Panc1 (cell line): ENCODE measurements at regions not wholly inside any gene's neighbourhood (a gene's known extent, or its start where the extent isn't known, plus 50 kb on each side); places are given as distances from the start of the nearest gene placed in this dataset.

Experiments
- ATAC-seq: fragments of 200-7000 bp; cut with Tn5 transposase; 2 replicates; pipeline ENCODE4 v1.9.1; 2020; ENCODE audit warnings: mild to moderate bottlenecking, moderate library complexity
- BruUV-seq: library from RNA; stranded (reverse); fragments of 400-500 nt; replicated peaks from 2 replicates; lab custom pipeline; 2021; lab: Mats Ljungman, UMichigan
- CTCF ChIA-PET: fragments of 300-600 bp; sonication (Branson Sonifier 250); formaldehyde crosslinking; loops from one replicate; lab custom pipeline; 2022; ENCODE audit warnings: antibody characterized with exemption; lab: Charles Lee
- POLR2A ChIA-PET: fragments of 300-600 bp; sonication (Branson Sonifier 250); formaldehyde crosslinking; loops from one replicate; lab custom pipeline; 2022; ENCODE audit warnings: antibody characterized with exemption; lab: Charles Lee
- DNase-seq: peaks from one replicate; pipeline ENCODE4 v3.0.0-alpha.2; 2010; ENCODE audit warnings: low read depth, low spot score
- H3K27ac ChIP-seq: 2 replicates; pipeline ENCODE4 v1.5.1; 2011; ENCODE audit warnings: mild to moderate bottlenecking, low read length, inconsistent platforms
- H3K27me3 ChIP-seq: fragments of 200-500 bp; sonication (Bioruptor generic); 2 replicates; pipeline ENCODE4 v1.6.0; 2014; ENCODE audit warnings: low read length, inconsistent platforms; ENCODE audit not compliant: control insufficient read depth, insufficient read depth
- H3K36me3 ChIP-seq: fragments of 200-500 bp; sonication (Bioruptor generic); 2 replicates; pipeline ENCODE4 v1.5.1; 2014; ENCODE audit warnings: inconsistent platforms, mild to moderate bottlenecking, low read length, moderate library complexity; ENCODE audit not compliant: control insufficient read depth, insufficient read depth
- H3K4me1 ChIP-seq: 2 replicates; pipeline ENCODE4 v1.5.1; 2011; ENCODE audit warnings: inconsistent platforms, mild to moderate bottlenecking, low read length, moderate library complexity; ENCODE audit not compliant: control insufficient read depth, insufficient read depth
- H3K4me3 ChIP-seq, 2 experiments: 2 replicates each; pipeline ENCODE4 v1.5.1; 2011 to 2012; ENCODE audit warnings: low read depth in 2 of 2, low read length in 2 of 2, mild to moderate bottlenecking in 2 of 2, inconsistent platforms in 1 of 2, moderate library complexity in 1 of 2
- H3K9me3 ChIP-seq: fragments of 200-500 bp; sonication (Bioruptor generic); 2 replicates; pipeline ENCODE4 v1.5.1; 2014; ENCODE audit warnings: low read depth, mild to moderate bottlenecking, inconsistent platforms, low read length, moderate library complexity; ENCODE audit not compliant: control insufficient read depth, insufficient read depth
- CTCF ChIP-seq: fragments of 450-650 bp; IDR thresholded peaks from 2 replicates; pipeline ENCODE4 v1.5.1; 2017; ENCODE audit warnings: mild to moderate bottlenecking
- POLR2AphosphoS5 ChIP-seq: IDR thresholded peaks from 2 replicates; pipeline ENCODE4 v1.6.1; 2012; ENCODE audit warnings: mild to moderate bottlenecking, low read depth, low read length, moderate library complexity
- REST ChIP-seq, 2 experiments: IDR thresholded peaks; 2 replicates each; pipeline ENCODE4 v1.6.1; 2011 to 2012; ENCODE audit warnings: low read depth in 2 of 2, control low read depth in 1 of 2, low read length in 1 of 2, mild to moderate bottlenecking in 1 of 2, moderate library complexity in 1 of 2; ENCODE audit not compliant: insufficient read depth in 1 of 2
- SIN3A ChIP-seq: IDR thresholded peaks from 2 replicates; pipeline ENCODE4 v1.6.1; 2012; ENCODE audit warnings: low read depth, mild to moderate bottlenecking, low read length, moderate library complexity, borderline replicate concordance; ENCODE audit not compliant: insufficient read depth
- TCF7L2 ChIP-seq: IDR thresholded peaks from 2 replicates; pipeline ENCODE4 v1.6.1; 2011; ENCODE audit warnings: mild to moderate bottlenecking, low read depth, low read length, inconsistent platforms
- in situ Hi-C: cut with HindIII; loops from 2 replicates; pipeline ENCODE4 v1.10.0; 2016; ENCODE audit warnings: low sequenced_read_pairs, low pct_unique_long_range_greater_than_20kb
- intact Hi-C: fragments of 100-400 bp; cut with micrococcal nuclease; formaldehyde crosslinking; loops from one replicate; pipeline ENCODE4 v1.10.0; 2022; ENCODE audit not compliant: unreplicated experiment

DNA sequence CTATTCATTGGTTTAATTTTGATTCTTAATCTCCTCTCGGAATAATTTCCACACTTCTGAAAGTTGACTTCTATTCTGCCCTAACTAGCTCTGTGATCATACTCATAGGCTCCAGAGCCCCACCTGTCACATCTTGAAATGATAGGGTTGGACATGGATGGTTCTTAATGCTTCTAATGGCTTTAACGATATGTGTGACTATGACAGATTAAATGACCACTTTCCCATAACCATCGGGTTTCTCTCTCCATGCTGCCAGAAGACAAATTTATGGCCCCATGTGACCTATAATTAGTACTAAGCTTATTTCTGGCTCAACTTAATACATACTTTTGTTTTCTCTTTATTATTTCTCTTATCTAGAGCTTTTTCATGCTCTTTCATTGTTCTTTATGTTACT is 251.1 kb upstream of the TUT7 start:
- no peak overlapping the region for H3K27ac ChIP-seq
- no peaks in the 10 kb centered on the region for H3K36me3 ChIP-seq
- CTCF ChIA-PET: no interaction called here
- no peaks in the 10 kb centered on the region for H3K9me3 ChIP-seq
- TF ChIP-seq POLR2AphosphoS5: no peak
- no peak for TF ChIP-seq SIN3A
- no peaks in the 10 kb centered on the region for H3K27me3 ChIP-seq
- BruUV-seq: no TSS peak
- DNase-seq (no peak), ATAC-seq (no peak)
- in situ Hi-C loops (no loop called here), intact Hi-C loops (no loop called here)
- POLR2A ChIA-PET: no interaction called here
- H3K4me1 ChIP-seq: no peaks in the 10 kb centered on the region
- no peak overlapping the region for H3K4me3 ChIP-seq

DNA sequence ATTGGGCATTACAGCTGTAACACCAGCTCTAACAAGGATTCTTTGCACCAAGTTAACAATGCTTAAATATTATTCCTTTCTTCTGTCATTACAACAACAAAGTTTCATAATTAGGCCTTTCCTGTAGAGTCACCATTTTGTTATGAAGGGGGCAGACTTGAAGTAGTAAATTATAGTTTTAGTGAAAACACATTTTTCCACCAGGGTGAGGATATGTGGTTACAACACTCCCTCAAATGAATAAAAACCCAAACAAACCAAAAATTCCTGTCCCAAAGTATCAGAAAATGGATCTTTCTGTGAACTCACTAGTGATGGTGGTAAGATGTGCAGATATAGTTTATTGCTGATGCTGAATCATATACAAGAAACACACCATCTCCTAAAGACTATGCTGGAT is 250.5 kb upstream of the TUT7 start:
- in situ Hi-C loops: no loop called here
- H3K4me3 ChIP-seq: no peak overlapping the region
- no peaks in the 10 kb centered on the region for H3K27me3 ChIP-seq
- no peaks in the 10 kb centered on the region for H3K9me3 ChIP-seq
- CTCF ChIA-PET: no interaction called here
- intact Hi-C loops: no loop called here
- BruUV-seq: no TSS peak
- TF ChIP-seq REST (IDR thresholded peaks at IDR 0.05; ENCODE audit: insufficient read depth in 1 of 2, low read depth in 2 of 2, low read length in 1 of 2) (no peak), POLR2AphosphoS5 (no peak), TCF7L2 (no peak), SIN3A (no peak), CTCF (no peak)
- no peak for DNase-seq
- H3K4me1 ChIP-seq: no peaks in the 10 kb centered on the region
- no peaks in the 10 kb centered on the region for H3K36me3 ChIP-seq
- POLR2A ChIA-PET: no interaction called here
- no peak for ATAC-seq
- H3K27ac ChIP-seq: no peak overlapping the region

- intact Hi-C loops: no loop called here
- TF ChIP-seq SIN3A (no peak), POLR2AphosphoS5 (no peak), CTCF (no peak), TCF7L2 (no peak), REST (IDR thresholded peaks at IDR 0.05; ENCODE audit: insufficient read depth in 1 of 2, low read depth in 2 of 2, low read length in 1 of 2) (no peak)
- POLR2A ChIA-PET: no interaction called here
- Histone ChIP-seq H3K36me3 (no peaks in the 10 kb centered on the region), H3K27me3 (no peaks in the 10 kb centered on the region), H3K4me1 (no peaks in the 10 kb centered on the region), H3K27ac (no peak overlapping the region), H3K4me3 (no peak overlapping the region), H3K9me3 (no peaks in the 10 kb centered on the region)
- CTCF ChIA-PET: no interaction called here
- no TSS peak for BruUV-seq
- in situ Hi-C loops: no loop called here
- DNase-seq (no peak), ATAC-seq (no peak)
Measured at GRCh38 chr9:86602715-86603114, 248.5 kb upstream of the TUT7 start.
